ENCODE measurements at regions not wholly inside any gene's neighbourhood (a gene's known extent, or its start where the extent isn't known, plus 50 kb on each side); places are given as distances from the start of the nearest gene placed in this dataset.
"Not testable (repeated sequence)": the region's sequence is repeated elsewhere in the genome, so short reads cannot be mapped to it uniquely, and the experiment has no call there.

DNA sequence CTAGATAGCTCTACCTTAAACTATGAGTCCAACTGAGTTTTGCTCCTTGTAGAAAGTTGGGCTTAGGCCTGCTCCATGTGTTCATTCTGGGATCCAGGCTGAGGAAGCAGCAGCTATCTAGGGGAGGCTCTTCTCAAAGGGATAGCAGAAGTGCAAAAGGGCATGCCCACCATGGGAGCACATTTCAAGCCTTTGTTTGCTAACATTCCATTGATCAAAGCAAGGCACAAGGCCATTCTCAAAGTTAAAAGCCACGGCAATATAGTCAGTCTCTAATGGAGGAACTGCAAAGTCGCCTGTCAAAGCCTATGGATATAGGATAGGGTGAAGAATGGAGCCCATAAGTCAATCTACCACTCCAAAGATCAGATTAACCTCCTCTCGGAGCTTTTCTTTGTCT lies 488.1 kb upstream of the ARX start:
- no peak for DNase-seq

DNA sequence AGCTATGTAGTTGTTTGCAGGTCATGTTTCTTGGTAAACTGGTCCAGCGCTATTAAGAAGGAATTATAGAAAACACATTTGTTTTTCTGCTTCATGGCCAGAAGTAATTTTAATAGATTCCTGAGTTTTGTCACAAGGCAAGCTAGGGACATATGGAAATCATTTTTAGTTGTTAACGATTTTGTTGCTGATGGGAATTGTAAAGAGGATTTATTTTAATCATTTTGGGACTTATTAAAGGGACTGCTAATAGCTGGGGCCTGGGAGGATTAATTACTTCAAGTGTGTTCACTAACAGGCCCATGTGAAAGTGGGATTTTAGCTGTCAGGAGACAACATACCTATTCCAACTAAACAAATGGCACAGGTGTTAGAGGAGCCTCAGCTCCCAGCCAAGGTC lies 492.0 kb upstream of the ARX start:
- no peak for DNase-seq

DNA sequence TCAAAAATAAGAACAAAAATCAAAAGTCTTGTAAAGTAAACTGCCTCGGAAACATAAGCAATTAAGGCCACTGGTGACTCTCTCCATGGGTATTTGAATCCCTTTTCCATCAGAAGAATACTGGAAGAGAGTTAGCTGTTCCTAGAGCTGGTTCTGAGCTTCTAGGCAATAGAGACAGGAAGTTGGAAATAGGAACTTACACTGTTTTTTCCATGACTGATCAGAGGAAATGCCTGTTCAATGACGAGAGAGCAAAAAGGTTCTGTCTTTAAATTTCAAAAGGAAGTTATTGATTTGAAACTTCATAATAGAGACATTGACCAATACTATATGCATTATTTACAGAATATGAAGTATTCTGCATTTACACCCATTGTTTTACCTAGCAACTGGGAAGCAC lies 503.5 kb upstream of the ARX start:
- no peak for DNase-seq

DNA sequence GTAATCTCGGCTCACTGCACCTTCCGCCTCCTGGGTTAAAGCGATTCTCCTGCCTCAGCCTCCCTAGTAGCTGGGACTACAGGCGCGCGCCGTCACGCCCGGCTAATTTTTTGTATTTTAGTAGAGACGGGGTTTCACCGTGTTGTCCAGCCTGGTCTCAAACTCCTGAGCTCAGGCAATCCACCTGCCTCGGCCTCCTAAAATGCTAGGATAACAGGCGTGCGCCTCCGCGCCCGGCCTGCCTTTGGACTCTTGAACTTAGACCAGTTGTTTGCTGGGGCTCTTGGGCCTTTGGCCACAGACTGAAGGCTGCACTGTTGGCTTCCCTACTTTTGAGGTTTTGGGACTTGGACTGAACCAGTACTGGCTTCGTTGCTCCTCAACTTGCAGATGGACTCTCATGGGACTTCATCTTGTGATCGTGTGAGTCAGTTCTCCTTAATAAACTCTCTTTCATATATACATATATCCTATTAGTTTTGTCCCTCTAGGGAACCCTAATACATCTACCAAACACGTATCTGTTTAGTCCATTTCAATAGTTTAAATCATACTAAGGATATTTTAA lies 506.8 kb upstream of the ARX start:
- not testable (repeated sequence) for DNase-seq

DNA sequence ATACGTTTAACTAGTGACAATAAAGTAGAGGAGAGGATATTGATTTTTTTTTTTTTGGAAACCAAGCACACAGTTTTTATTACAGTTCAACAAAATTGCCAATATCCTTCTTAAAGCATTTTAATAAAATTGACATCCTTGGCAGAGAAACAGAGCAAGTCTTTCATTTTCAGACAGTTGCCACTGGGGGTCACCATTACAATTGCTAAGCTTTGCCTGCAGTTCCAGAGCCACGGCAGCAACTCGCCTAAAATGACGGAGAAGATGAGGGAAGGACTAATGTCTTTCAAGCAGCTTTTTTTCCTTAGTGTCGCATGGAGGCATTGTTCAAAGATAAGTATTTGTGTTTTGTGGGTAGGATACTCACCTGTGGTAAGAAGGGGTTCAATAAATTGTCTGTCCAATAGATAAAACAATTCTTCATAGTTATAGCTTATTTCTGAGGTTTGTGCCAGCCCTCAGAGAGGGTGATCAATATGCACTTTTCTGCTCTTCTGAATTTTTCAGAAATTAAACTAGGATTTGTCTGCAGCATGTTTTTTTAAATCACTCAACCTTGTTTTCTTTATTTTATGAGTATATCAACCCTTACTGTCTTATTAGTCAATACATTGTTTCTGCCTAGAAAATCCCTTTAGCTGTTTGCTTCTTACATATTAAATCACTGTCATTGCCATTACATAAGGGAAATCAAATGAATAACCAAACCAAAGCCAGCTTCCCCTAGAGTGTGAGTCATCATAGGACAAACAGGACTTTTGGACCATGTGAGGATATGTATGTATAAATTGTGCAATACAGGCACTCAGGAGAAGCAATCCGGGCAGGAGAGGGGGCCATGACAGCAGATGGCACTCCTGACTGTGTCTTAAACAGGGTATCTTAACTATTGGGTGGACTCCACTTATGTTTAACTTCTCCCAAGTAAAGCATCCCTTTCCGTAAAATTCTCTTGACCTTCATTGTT lies 508.1 kb upstream of the ARX start:
- no peak for DNase-seq

DNA sequence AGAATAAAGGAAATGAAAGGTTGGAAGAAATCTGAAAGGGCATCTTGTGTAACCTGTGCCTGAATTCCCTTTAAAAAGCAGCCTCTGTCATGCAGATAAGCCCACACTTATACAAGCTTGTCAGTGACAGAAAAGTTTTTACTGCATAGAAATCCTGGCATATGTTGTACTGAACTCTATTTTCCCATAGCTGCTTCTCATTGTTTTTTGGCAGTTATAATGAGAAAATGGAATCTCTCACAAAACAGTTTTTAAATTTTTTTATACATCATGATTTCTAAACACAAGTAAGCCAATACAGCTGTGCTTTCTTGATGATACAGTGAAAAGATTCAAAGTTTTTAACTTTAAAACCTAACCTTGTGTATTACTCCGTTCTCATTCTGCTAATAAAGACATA lies 511.4 kb upstream of the ARX start:
- DNase-seq: no peak

DNA sequence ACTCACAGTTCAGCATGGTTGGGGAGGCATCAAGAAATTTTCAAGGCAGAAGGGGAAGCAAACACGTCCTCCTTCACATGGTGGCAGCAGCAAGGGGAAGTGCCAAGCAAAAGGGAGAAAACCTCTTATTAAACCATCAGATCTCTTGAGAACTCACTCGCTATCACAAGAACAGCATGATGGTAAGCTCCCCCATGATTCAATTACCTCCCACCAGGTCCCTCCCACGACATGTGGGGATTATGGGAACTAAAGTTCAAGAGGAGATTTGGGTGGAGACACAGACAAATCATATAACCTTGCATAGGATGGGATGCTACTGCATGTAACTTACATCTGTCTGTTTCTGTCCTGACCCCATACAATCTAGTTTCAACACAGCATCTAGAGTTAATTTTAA lies 511.8 kb upstream of the ARX start:
- no peak for DNase-seq

DNA sequence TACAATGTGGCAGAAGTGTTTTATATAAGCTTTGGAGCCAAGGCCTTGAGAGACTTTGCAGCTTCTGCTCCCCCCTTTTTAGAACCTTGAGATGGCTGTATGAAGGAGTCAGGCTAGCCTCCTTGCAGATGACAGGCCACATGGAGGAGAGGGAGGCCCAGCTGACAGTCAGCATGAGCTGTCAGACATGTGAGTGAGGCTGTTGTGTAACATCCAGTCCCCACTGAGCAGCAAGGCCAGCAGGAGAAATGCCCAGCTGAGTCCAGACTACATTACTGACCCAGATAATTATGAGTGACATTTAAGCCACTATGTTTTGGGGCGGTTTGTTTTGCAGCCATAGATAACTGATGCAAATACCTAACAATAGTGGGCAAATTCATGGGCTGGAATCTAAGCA lies 515.3 kb upstream of the ARX start:
- no peak for DNase-seq

DNA sequence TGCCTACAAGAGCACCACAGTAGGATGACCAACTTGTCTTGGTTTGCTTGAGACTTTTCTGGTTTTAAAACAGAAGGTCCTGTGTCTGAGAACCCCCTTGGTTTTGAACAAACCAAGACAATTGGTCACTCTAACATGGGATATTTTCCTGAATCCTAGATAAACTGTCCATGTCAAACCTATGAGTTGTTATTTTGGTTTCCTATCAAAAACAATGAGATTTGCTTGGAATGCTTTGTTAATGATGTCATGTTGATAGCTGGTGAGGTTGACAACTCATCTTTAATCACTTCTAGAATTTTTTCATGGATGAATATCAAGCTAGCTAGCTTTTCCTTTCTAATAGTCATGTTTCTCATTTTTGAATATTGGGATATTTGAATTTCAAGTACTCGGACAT lies 518.3 kb upstream of the ARX start:
- no peak for DNase-seq

DNA sequence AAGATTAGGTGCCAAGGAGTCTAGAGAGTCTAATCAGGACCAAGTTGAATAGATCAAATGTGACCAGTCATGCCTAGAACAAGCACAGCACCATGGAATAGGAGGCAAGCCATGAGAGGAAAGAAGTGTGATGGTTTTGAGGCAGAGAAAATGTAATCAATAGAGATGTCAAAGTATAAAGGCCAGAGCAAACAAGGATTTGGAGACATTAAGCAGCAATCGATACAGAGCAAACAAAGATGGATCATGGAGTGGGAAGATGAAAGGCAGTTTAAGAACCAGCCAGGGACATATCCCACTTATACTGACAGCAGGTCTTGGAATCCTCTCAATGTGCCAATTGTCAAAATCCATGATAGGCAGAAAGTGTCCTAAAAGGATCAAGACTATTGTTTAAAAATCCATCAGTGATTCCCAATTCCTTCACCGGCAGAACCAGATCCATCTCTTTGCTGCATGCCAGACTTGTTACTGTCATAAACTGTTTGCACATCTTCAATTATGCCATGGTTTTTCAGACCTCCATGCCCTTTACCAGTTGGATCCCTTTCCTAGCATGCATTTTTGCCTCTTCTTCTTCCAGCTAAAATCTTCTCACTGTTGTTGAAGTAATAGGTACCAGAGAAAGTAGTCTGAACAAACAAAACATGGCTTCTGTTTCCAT lies 520.7 kb upstream of the ARX start:
- no peak for DNase-seq

DNA sequence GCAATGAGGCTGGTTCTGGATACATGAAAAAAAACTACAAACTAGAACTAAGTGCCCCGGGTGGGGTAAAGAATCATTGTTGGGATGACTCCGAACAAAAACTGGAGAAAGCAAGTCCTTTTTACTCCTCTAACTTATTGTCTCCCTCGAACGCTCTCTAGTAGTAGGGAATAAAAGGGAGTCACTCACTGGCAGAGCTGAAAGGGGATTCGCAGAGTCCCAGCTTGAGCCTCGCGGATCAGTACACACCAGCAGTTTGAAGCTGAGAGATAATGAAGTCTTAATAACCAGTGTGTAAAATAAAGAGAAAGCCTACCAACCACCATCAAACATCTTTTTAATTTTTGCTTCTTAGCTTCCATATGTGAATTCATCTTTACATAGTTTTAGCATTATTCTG lies 521.9 kb upstream of the ARX start:
- no peak for DNase-seq

DNA sequence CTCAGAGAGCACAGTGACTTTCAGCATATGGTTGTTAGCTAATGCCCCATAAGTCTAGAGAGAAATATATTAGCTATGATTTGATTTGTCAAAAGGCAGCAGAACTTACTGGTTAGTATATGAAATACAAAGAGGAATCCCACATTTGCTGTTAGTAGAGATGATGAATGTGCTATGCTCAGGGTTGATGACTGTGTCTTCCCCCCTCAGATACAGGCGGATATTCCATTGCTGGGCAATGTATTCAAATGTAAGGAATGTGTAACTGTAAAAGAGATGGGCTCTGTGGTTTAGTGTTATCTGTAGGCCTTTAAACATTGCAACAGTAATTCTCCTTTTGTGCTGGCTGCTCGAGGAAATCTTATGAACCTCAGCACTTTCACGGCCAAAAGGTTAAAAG lies 528.9 kb upstream of the ARX start:
- no peak for DNase-seq

DNA sequence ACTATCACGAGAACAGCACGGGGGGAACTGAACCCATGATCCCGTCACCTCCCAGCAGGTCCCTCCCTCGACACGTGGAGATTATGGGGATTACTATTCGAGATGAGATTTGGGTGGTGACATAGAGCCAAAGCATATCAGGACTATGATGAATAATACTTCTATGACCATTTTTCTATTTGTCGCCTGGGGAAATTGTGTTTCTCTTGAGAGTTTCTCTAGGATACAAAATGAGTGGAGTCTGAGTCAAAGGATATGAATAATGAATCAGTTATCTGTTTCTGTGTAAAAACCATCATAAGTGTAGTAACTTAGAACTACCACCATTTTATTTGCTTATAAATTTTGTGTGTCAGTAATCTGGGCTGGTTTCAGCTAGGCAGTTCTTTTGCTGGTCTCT lies 533.0 kb upstream of the ARX start:
- no peak for DNase-seq

DNA sequence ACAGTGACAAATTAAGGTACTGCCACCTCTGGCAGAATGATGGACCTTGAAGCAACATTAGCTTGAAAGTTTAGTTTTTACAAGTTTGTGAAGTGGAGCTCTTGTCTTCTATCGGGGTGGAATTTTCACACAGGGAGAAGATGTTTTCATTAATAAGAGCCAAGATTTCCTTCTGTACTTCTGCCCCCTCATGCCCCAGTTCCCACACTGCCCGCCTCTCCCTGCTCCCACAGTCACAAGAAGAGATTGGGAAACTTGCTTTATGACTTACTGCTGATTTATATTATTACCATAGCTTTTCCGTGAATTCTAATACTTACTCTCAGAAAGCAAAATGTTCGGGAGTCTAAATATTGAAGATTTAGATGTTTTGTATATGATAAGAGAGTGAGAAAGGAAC lies 539.8 kb upstream of the ARX start:
- DNase-seq: no peak

DNA sequence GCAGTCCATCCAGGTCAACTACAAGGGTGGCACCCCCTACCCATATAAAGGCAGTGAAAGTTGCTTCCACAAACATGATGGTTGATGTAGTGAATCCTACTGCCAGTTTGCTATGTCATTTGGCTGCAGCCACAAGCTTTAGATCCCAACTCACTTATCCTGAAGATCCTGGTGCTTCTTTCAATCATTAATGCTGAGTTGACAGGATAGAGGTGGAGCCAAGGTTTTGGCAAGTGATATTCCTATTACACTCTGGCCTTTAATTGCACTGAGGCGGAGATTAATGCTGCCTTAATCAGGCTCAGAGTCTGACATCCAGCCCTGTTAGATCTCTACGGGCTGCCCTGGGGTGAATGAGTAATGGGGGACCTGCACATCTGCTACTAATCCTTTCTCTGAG lies 542.4 kb upstream of the ARX start:
- no peak for DNase-seq

DNA sequence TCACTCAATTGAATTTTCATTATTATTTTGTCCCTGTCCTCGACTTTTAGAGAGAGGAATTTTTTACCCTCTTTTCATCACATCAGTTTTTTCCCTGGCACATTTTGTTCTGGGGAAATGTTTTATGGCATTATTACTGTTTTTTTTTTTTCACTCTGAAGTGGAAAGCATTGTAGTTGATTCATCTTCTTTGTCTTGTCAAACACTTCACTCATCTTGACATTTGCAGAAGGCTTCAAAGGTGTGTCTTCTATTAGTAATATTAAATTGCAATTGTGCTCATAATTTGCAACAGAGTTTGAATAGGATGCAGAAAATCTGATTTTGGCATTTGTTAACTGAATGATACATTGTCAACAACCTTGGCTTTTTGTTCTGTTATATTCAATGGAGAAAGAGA lies 545.4 kb upstream of the ARX start:
- no peak for DNase-seq

DNA sequence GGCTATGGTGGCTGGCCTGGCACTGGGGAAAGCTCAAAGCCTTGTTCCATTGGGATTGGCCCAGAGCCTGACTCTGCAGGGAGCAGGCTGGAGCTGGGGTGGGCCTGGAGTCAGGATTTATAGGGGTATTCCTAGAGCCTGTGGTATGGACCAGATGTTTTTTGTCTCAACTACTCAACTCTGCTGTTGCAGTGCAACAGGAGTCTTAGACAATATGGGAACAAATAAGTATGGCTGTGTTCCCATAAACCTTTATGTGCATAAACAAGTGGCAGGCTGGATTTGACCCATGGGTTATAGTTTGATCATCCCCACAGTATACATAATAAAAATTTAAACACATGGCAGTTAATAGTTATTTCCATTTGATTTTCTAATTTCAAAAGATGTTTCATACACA lies 557.9 kb upstream of the ARX start:
- DNase-seq: no peak

DNA sequence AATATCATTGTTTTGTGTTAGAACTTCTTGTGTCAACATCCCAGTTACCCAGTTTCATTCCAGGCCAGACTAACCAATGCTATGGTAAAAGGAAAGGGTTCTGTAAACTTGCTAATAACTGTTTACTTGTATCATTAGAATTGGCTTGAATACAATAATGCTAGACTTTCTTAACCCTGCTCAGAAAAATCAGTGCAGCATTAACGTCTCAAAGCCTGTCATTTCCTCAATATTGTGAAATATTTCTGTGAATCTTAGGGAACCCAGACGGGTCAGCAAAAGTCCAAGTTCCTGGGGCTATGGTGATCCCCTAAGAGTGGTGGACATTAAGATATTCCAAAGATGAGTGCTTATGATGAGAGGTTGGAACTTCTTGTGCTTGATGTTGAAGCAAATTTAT lies 541.2 kb upstream of the MAGEB18 start:
- DNase-seq: no peak

DNA sequence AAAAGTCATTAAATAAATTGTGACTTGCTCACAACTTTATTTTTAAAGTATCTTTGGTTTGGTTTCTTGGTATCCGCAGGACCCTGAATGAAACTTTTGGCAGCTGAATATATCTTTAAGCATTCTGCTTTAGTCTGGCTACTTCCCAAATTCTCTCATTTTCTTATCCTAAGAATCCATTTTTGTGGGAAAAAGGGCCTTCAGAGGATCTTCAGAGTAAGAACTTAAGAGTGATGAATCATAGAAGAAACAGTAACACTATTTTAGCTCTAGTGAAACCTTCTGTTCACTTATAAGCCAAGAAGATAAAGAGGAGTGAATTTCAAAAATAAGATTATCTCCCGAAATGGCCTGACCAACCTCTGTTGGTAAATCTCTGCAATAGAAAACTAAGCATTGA lies 540.6 kb upstream of the MAGEB18 start:
- DNase-seq: no peak

DNA sequence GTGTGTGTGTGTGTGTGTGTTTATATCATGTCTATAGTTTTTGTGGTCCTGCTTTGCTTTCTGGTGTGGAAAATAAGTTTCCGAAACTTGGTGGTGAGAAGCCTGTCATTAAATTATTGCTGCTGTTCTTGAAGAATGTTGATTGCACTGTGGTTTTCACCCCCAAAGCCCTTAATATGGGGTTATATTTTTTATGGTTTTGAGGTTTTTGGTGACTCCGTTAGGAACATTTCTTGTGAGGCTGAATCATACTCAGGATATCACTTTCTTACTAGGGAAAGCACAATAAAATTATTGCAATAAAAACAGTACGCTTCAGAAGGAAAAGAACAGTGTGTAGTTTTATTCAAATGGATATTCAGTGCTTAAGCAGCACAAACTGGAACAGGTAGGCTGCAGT lies 539.1 kb upstream of the MAGEB18 start:
- DNase-seq: no peak

DNA sequence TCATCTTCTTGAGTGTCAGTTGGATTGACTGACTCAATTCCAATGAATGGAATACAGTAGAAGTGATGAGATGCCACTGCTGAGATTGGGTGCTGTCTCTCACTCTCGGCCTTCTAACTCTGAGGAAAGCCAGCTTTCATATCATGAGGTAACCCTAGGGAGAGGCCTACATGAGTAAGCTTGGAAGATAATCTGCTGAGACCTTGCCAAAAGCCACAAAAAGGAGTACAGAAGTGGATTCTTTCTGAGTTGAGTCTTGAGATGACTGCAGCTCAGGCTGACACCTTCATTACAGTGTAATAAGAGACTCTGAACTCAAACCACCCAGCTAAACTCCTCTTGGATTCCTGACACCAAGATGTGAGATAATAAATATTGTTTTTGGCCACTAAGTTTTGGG lies 537.4 kb upstream of the MAGEB18 start:
- DNase-seq: no peak

DNA sequence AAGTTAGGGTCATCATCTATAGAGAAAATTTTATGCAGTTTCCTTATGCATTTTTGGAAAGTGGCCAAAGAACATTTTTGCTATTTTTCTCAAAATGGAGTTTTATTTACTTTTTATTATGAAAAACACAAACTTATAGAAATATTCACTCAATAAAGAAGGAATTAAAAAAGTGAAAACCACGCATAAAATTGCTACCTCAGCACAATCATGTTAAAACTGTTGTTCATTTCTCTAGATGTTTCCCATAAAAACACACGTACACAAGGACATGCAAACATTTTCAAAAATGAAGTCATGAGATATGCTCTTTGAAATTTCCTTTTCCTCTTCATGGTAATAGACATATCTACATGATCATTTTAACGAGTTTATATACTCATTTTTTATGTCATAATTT lies 536.8 kb upstream of the MAGEB18 start:
- no peak for DNase-seq

DNA sequence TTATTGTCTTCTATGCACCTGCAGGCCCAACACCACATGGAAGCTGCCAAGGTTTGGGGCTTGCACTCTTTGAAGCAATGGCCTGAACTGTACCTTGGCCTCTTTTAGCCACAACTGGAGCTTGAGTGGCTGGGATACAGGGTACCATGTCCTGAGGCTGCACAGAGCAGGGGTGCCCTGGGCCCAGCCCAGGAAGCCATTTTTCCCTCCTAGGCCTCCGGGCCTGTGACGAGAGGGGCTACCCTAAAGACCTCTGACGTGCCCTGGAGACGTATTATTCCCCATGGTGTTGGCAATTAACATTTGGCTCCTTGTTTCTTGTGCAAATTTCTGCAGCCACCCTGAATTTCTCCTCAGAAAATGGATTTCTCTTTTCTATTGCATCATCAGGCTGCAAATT lies 519.9 kb upstream of the MAGEB18 start:
- no peak for DNase-seq

DNA sequence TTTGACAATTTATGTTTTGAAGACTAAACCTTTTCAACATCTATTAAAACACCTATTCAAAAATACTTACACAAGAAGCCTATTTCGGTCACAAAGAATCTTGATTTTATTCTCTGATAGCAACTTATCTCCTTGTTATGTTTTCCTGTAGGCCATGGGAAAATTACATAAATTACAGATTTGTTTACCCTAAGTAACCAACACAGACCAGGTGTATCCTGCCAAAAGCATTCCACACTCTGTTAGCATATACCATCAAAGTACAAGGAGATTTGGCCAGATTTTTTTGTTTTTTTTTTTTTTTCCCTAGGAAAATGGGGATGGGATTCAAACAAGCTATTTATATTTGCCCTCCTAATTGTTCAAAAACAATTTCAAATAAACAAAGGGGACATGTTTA lies 497.9 kb upstream of the MAGEB18 start:
- no peak for DNase-seq
